ENCODE measurements at regions not wholly inside any gene's neighbourhood (a gene's known extent, or its start where the extent isn't known, plus 50 kb on each side); places are given as distances from the start of the nearest gene placed in this dataset.
"Not testable (repeated sequence)": the region's sequence is repeated elsewhere in the genome, so short reads cannot be mapped to it uniquely, and the experiment has no call there.

GRCh38 chr4:190118519-190118918, 54.2 kb downstream of the DBET start:
- H3K4me1 Mint-ChIP-seq; H3K9me3 Mint-ChIP-seq; POLR2A ChIA-PET; H3K27ac Mint-ChIP-seq; H3K4me3 Mint-ChIP-seq; H3K36me3 Mint-ChIP-seq (ENCODE audit: low read depth); DNase-seq; H3K27me3 Mint-ChIP-seq; CTCF ChIA-PET: not testable (repeated sequence)

GRCh38 chr4:190119474-190119873, 54.1 kb upstream of the DUX4 start:
- DNase-seq; POLR2A ChIA-PET; H3K27me3 Mint-ChIP-seq; H3K4me1 Mint-ChIP-seq; H3K4me3 Mint-ChIP-seq; H3K9me3 Mint-ChIP-seq; H3K36me3 Mint-ChIP-seq (ENCODE audit: low read depth); CTCF ChIA-PET; H3K27ac Mint-ChIP-seq: not testable (repeated sequence)

DNA sequence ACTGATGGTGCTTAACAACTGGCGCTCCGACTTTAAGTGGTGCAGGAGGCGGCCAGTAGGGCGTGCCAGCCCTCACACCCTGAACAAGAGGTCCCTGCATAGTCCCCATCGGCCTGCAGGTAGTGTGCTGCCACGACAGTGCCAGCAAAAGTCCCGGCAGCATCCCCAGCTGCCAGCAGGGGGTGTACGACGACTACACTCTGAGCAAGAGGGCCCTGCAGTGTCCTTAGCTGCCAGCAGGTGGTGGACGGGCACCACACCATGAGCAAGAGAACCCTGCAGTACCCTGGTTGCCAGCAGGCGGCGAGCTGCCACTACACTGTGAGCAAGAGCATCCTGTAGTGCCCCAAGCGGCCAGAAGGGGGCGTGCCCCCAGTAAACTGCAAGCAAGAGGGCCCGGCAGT, 53.5 kb upstream of the DUX4 start:
- H3K27me3 Mint-ChIP-seq; POLR2A ChIA-PET; H3K9me3 Mint-ChIP-seq; H3K36me3 Mint-ChIP-seq (ENCODE audit: low read depth); H3K4me1 Mint-ChIP-seq; H3K4me3 Mint-ChIP-seq; CTCF ChIA-PET; H3K27ac Mint-ChIP-seq: not testable (repeated sequence)
- DNase-seq, result peak; percentile 34

DNA sequence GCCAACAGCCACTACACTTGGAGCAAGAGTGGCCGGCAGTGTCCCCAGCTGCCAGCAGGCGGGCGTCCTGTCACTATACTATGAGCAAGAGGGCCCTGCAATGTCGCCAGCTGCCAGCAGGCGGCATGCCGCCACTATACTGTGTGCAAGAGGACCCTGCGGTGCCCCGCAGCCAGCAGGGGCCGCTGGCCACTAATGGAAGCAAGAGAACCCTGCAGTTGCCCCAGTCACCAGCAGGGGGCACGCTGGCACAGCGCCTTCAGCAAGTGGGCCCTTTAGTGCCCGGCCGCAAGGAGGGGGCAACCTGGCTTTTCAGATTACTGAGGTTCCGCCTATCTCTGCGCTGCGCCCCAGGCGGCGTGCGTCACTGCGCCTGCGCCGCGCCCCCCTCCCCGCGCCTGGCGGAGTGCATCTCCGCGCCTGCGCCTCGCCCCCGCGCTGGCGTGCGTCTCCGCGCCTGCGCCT, 53.0 kb upstream of the DUX4 start:
- peak; percentile 28 for DNase-seq
- H3K27ac Mint-ChIP-seq; H3K27me3 Mint-ChIP-seq; CTCF ChIA-PET; H3K4me1 Mint-ChIP-seq; POLR2A ChIA-PET; H3K36me3 Mint-ChIP-seq (ENCODE audit: low read depth); H3K4me3 Mint-ChIP-seq; H3K9me3 Mint-ChIP-seq: not testable (repeated sequence)

- H3K4me1 Mint-ChIP-seq; POLR2A ChIA-PET; H3K9me3 Mint-ChIP-seq; H3K27me3 Mint-ChIP-seq; H3K36me3 Mint-ChIP-seq (ENCODE audit: low read depth); H3K4me3 Mint-ChIP-seq; DNase-seq; CTCF ChIA-PET; H3K27ac Mint-ChIP-seq: not testable (repeated sequence)
These were observed 52.4 kb upstream of the DUX4 start for GRCh38 chr4:190121076-190121671.

- no peak for DNase-seq
- Mint-ChIP-seq H3K9me3 (peaks cover 5% of the 10 kb centered on the region), H3K27me3 (no peaks in the 10 kb centered on the region), H3K4me1 (no peaks in the 10 kb centered on the region), H3K36me3 (ENCODE audit: low read depth) (no peaks in the 10 kb centered on the region), H3K27ac (no peak overlapping the region), H3K4me3 (no peak overlapping the region)
- POLR2A ChIA-PET, result no interaction called here
- CTCF ChIA-PET, result no interaction called here
These were observed 51.8 kb upstream of the DUX4 start for GRCh38 chr4:190121759-190122158.

DNA sequence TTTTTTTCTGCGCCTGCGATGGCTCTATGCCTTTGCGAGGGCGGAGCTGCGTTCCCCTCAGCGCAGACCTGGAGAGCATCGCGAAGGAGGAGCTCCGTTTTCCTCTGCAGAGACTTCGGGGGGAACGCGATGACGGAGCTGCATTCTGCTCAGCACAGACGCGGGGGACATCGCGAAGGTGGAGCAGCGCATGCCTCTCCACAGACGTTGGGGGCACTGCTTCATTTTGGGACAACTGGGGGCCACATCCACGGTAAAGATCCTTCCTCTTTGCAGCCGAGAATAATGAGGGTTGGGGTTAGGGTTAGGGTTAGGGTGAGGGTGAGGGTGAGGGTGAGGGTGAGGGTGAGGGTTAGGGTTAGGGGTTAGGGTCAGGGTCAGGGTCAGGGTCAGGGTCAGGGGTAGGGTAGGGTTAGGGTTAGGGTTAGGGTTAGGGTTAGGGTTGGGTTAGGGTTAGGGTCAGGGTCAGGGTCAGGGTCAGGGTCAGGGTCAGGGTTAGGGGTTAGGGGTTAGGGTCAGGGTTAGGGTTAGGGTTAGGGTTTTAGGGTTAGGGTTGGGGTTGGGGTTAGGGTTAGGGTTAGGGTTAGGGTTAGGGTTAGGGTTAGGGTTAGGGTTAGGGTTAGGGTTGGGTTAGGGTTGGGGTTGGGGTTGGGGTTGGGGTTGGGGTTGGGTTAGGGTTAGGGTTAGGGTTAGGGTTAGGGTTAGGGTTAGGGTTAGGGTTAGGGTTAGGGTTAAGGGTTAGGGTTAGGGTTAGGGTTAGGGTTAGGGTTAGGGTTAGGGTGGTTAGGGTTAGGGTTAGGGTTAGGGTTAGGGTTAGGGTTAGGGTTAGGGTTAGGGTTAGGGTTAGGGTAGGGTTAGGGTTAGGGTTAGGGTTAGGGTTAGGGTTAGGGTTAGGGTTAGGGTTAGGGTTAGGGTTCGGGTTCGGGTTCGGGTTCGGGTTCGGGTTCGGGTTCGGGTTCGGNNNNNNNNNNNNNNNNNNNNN, 51.1 kb upstream of the DUX4 start:
- POLR2A ChIA-PET; CTCF ChIA-PET; H3K9me3 Mint-ChIP-seq; H3K27ac Mint-ChIP-seq; DNase-seq; H3K36me3 Mint-ChIP-seq (ENCODE audit: low read depth); H3K4me1 Mint-ChIP-seq; H3K4me3 Mint-ChIP-seq; H3K27me3 Mint-ChIP-seq: not testable (repeated sequence)
